Right lung (tissue), 2 donors: ENCODE measurements at regions not wholly inside any gene's neighbourhood (a gene's known extent, or its start where the extent isn't known, plus 50 kb on each side); places are given as distances from the start of the nearest gene placed in this dataset.

Experiments used
- DNase-seq, 2 donors: peaks; one replicate each; pipeline ENCODE4 v3.0.0-alpha.2; 2013

GRCh38 chr10:85545874-85546273, 820.7 kb downstream of the GRID1 start:
- no peak for DNase-seq

GRCh38 chr10:85547460-85548023, 819.1 kb downstream of the GRID1 start:
- no peak for DNase-seq

- peak in 1 of 2 donors; percentile 15 for DNase-seq
Measured at GRCh38 chr10:85548034-85548433, 818.6 kb downstream of the GRID1 start.
